Cerebellar cortex (tissue), 1 donor: ENCODE measurements at regions not wholly inside any gene's neighbourhood (a gene's known extent, or its start where the extent isn't known, plus 50 kb on each side); places are given as distances from the start of the nearest gene placed in this dataset.

Experiments
- DNase-seq: peaks from one replicate; pipeline ENCODE4 v3.0.0-alpha.2; 2015; ENCODE audit warnings: low spot score

DNA sequence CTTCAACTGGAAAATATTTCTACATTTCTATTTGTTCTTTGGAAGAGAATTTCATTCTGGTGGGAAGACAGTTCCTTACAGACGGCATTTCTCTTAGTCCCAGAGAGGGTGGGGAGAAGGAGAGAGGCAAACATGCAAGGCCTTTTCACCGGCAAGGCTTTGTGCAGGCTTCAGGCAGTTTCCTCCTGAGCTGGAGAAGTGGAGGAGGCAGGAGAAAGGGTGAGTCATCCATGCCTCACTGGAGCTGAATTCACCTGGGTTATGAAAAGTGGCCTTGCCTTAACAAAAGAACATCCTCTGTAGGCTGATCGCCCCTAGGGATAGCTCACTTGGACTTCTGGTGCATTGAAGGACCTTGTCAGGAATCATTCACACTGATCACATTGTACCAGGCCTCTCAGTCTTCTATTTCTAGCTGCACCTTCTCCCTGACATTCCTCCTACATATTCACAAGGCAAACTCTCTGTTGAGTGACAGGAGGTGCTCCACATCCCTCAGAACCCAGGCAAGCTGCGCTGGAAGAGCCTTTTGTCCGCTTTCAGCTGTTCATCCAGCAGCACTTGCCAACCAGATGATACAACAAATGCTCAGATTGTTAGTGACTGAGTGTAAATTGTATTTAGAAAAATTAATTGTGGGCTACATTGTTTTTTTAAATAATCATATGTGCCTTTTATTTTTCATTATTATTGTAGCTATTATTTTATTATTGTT is 796.1 kb downstream of the DCDC2C start:
- DNase-seq = no peak

DNA sequence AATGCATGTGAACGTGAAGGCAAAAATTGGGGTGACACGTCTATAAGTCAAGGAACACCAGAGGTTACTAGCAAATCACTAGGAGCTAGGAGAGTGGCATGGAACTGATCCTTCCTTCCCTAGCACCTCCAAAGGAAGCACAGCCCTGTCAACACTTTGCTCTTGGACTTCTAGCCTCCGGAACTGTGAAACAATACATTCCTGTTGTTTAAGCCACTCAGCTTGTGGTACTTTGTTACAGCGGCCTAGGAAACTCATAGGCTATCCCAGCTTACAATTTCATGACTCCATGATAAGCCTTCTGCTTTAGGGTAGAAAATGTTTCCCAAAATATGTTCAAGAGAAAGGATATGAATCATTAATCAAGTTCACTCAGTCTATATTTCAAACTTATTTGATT is 798.1 kb downstream of the DCDC2C start:
- DNase-seq = no peak

DNA sequence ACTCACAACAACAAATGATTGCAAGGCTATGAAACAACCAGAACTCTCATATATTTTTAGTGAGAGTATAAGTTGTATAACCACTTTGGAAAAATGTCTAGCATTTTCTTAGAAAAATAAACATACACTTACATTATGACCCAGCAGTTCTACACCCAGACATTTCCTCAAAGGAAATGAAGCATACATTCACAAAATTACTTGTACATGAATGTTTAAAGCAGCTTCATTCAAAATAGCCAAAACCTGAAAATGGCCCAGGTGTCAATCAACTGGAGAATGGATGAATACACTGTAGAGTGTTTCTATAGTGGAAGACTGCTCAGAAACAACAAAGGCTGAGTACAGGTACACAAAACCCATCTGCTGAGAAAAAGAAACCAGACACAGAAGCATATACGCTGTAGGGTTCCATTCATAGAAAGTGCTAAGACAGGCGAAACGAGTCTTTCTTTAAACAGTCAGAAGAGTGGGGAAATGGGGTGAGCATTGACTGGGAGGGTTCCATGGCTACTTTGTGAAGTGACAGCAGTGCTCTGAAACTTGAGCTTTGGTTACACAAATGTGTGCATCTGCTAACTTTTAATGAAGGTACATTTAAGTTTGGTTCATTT is 799.0 kb downstream of the DCDC2C start:
- no peak for DNase-seq

DNA sequence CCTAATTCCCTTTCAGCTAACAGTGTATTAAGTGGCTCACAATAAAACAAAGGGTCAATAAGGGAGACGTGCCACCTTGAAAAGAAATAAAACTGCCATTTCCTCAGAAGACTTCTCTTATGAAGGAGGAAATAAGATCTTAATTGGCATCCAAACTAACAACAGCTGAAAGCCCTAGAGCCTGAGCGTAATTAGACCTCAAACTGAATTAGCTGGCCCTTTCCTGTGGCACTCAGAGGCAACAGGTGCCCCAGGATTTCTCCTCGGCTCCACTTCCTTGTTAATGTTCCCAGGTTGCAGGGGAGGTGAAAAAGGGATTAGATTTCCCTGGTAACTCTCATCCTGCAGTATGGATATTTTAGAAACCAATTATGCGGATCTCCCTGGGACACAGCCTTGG is 804.3 kb downstream of the DCDC2C start:
- DNase-seq = no peak

DNA sequence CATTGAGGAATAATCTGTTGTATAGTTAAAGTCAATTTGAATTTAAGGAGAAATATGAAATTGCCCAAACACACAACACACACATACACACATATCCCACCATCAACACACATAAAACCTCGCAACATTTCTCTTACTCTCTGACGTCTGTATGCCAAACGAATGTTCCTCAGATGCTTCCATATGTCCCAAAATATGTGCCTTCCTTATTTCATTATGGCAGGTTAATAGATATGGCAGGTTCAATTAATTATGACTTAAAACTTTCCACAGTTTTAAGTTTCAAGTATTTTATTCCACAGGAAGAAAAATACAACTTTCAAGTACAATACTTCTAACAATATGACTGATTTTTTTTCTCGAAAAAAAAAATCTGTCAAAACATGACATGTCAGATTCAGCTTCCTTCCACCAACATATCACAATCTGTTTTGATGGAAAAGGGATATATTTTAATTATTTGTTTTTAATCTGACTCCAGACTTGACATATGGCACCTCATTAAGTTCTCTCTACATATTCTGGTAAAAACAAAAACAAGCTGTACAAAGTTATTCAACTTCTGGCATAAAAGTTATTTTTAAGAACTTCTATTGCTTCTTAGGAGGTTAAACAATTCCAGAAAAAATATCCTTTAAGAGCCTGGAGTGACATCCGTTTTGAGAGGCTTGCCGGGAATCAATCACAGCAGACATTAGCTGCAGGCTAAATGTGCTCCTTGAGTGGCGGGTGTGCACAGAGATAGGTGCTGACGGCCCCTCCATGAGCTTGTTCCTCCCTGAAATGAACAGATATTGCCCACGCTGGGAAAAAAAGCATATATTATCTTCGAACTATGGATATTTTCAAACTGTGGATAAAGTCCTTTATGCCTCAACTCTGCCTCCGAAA is 812.7 kb downstream of the DCDC2C start:
- DNase-seq = no peak

DNA sequence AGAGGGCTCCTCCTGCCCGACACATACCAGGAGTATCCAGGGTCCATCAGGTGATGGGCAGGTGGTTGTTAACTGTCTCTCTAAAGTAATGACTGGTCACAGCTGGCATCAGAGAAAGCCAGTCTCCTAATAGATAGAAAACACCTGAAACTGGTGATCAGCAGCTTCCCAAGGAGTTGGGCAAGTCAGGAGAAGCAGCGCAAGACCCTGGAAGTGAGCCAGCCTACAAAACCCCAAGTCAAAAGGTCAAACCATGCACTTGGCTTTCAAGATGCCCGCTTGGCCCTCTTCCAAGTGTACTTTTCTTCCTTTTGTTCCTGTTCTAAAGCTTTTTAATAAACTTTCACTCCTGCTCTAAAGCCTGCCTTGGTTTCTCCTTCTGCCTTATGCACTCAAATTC is 815.2 kb downstream of the DCDC2C start:
- no peak for DNase-seq

DNA sequence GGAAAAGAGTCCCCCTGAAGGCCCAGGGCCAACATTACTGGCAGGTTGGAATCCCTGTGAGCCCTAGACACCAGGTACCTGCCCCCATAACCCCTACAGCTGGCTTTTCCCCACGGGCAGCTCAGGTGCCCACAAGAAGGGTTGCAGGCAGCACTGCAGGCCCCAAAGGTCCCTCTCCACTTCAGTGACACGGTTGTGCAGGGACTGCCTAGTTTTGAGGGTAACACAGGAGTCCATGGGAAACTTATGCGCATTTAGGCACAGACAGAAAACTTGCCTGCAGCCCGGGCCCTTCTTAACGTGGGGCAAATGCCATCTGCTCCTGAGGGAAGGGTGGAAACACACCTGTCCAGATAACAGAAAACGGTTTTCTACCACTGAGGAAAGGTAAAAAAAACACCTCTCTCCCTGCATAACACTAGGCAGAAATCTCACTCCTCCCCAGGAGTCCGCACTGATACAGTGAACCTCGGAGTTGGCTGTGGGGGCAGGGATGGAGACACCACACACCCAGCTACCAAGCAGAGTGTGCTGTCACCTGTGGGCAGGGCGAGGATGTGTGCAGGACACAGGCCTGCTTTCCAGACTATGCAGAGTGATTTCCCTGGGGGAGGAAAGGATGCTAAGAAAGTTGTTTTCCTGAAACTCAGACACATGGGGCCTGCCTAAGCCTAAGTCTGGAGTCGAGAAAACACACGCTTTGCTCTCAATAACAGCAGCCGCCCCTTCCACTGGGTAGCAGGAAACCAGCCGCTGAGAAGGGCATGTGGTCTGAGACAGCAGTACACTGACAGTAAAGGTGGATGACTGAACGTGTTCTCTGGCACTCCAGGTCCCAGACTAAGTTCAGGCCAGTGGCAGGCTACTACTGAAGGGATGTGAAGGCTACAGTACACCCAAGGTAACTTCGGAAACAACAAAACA is 819.4 kb downstream of the DCDC2C start:
- DNase-seq = no peak

DNA sequence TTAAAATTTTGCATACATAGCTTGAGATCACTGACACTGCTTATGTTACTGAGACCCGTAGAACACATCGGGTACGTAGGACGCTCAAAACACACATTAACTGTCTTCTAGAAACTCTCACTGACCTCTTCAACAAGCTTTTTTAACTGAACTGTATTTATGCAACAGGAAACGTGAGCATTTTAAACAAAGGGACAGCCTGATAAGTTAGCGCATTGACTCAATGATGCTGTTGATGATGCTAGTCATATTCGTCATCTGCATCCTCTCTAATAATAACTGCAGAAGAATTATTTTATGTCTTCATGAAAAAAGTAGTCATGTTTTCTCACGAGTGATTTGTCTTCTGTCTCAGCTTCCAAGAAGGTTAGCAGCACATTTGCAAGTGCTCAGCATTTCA is 824.0 kb downstream of the DCDC2C start:
- no peak for DNase-seq

DNA sequence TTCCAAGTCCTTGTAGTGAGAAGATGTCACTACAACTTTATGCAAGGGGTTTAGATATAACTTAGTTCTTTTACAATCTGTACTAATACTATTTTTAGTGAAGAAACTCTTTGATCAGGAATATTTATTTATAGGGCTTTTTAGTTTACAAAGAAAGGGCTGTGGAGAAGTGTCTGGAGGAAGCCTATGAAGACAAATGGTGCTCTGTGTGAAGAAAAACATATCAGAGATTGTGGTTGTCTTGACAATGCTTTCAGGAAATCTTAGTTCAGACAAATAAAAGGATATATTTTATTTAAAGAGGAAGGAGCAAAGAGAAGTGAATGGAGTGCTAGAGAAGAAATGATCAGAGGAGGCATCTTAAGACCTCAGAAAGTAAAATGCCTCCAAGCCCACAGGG is 824.9 kb downstream of the DCDC2C start:
- DNase-seq = no peak

DNA sequence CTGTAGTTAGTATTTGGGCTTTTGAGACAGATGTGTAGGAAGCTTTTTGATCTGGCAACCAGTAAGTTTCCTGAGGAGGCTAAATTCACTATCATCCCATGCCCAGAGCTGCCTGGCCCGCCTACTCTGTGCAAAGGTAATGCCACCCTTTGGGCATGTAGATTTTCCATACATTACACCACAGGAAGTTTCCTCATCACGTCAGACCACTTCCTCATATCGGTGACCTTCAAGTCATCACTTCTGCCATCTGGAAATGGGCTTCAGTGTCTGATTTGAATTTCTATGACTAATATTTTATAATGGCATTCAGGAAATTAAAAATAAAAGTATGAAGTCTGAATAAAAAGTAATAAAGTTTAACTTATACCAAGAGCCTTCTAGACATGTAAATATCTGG is 825.4 kb downstream of the DCDC2C start:
- DNase-seq = no peak

DNA sequence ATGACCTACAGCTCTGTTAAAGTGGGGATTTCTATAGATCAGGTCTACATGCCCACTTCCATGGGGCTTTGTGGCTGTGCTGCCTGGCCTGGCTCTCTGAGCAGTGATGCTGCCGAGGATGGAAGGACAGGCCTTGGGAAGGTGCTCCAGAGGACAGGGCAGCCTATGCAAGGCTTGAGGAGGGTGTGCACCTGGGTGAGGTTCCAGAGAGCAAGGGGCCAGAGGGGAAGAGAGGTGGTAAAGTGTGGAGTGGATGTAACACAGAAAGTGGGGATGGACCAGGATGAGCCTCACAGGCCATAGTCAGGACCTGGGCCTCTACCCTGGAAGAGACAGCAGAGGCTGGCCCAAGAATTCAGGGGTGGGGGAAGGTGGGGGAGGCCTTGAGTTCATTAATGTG is 826.4 kb downstream of the DCDC2C start:
- no peak for DNase-seq

DNA sequence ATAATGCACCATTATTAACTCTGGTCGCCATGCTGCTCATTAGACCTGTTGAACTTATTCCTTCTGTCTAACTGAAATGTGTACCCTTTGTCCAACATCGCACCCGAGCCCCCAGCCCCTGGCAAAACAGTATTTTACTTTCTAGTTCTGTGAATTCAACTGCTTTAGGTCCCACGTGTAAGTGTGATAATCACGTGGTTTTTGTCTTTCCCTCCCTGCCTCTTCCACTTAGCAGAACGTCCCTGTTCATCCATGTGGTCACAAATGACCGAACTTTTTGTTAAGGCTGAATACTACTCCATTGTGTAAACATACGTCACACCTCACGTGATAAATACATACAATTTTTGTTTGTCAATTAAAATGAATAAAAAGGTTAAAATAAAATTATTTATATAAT is 826.9 kb downstream of the DCDC2C start:
- DNase-seq = no peak

DNA sequence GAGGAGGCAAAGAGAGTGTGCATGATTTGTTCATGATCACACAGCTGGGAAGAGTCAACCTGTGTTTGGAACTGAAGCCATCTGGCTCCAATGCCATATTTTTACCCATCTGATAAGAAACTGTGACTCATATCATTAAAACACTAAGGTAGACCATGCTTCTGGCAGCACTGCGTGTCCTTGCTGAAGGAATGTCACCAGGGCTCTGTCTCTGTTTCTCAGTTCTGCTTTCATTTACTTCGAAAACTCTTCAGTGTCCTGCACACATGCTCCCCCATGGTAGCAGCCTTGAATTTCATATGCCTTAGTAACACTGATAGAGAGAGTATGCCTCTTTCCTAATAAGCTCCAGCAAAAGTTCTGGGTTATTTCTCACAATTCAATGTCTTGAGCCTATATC is 830.4 kb downstream of the DCDC2C start:
- no peak for DNase-seq

DNA sequence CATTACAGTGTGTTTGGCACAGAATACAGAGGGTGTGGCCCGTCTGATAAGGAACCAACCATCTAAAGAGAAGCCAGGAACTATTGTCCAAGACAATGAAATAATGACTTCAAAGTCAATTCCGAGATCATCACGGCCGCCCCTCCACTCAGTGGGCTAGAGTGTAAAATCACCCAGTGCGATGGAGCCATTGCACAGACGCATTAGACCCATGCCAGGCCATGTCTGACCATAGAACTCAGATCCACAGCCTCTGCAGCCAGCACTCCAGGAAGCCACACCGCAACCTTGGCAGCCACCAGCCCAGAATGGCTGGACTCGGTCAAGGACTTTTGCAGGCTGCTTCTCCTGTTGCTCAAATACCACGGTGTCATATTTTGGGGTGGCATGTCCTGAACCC is 835.7 kb downstream of the DCDC2C start:
- no peak for DNase-seq

DNA sequence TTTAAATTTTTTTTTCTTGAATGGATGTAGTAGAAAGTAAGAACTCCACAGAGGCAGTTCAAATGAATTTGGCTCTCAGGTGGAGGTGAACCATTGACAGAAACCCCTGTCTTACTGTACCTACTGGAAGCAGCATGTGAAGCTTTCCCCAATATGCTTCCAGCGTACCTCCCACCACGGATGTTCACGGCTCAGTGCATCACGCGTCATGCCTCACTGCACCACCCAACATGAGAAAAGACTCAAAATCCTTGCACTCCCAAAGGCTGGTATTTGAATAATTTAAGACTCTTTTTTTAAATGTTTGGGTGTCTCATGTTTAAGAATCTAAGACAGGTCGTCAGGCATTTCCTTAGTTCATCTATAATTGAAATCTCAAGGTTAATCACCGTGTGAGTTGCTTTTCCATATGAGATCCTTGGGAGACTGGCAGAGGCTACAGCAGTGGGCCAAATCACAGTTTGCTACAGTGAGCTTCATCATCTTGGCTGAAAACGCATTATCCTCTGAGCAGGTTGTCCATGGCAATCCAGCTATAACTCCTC is 846.4 kb downstream of the DCDC2C start:
- DNase-seq = no peak

DNA sequence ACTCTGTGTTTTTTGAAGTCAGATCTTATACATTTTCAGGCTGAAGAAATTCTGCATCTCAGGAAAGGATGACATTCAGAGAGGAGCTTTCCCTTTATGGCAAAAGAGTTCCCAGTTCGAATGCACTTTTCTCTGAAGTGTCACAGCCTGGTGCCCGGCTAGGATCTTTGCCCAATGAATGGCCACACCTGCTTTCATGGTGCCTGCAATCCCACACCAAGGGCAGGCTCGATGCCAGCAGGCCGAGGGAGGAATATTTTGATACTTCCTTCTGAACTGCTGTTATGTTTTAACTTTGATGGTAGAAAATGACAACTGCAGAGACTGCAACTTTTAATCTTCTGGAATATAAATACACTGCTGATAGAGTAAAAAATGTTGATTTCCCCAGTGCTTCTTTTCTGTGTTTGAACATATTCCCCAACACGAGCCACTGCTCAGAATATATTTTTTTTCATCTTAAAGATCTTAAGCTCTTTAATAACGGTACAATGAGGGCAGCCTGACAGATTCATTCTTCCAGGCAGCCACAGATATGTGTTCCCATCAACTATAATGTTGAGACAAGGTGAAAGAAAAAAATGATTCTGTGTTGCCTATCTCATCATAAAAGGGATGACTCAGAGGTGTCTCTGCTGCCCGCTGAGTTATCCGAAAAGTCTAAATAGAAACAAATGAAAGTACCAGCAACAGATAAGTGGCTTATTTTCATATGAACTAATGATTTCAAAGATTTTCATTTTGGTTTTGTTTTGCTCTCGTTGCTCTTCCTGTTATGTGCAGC is 848.5 kb downstream of the DCDC2C start:
- no peak for DNase-seq

DNA sequence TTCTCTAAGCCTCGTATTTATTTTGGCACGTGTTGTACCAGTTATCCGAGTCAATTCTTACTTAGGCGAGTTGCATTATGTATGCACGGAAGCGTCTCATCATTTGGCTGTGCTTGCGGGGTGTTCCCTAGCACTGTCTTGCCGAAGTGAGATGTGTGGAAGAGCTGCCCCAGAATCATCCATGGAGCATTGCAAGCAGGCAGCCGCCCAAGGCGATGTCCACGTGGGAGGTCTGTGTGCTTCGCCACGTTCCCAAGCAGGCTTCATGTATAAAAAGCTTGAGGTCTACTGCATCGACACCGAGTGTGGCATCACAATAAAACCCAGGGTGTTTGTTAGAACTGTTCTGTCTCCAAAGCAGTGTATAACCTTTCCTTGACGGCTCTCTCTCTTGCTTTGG is 849.9 kb downstream of the DCDC2C start:
- peak; percentile 5 for DNase-seq

DNA sequence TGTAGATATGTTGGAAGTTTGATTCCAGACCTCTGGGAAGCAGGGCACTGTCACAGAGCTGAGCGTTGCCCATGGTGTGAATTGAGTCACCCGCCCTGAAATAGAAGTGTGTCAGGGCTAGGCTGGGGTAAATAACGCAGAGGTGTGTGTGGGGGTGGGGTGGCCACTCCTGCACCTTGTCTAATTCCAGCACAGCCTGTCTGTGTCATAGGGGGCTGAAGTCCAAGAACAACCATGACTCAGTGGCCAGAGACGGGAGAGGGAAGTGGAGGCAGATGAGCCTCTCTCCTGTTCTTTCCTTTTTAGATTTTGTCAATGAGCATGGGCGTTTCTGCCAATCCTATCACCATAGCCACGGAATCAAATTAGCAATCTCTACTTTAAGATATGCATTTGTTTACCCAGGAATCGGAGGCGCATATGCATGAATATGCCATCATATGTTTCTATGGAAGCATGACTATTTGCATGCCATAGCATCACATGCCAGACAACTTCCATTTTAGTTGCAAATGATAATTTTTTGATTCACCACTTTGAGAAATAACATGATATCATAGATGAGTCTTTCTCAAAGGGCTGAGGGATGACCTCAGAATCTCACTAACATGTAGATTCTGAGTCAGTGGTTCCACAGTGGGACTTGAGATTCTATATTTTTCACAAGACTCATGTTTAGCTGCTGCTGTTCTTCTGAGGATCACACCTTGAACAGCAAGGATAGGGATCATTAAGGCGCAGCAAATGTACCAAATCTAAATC is 852.9 kb downstream of the DCDC2C start:
- DNase-seq = no peak

DNA sequence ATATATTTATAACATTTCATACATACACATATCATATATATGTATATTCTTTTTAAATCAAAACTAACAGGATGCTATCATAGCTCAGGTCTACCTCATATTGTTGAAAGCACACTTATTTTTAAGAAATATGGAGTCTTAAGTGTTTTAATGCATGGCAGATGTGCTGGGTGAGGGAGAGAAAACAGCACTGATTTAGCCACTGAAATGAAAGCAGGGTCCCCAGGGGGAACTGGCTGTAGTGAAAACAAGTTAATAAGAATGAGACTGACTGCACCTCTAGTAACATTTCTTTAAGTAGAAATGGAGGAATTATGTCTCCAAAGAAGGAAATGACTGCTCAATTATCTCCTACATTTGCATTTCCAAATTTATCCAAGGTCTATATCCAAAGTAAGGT is 857.8 kb downstream of the DCDC2C start:
- no peak for DNase-seq

DNA sequence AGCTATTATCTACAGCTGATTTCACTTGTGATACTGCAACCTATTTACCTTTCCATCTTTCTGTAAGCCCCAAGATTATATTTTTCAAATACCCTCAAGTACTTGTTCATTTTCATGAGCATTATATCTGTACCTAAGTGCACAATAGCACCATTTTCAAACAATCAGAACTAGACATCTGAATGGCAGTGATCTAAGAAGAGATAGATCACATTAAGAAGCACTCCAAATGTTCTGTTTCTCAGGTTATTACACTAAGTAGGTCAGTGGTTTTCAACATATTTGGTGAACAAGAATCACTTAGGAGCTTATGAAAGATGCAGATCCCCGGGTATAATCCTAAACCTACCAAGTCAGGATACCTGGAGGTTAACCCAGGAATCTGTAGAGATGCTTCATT is 872.7 kb downstream of the DCDC2C start:
- no peak for DNase-seq
